Lower leg skin (tissue), 3 donors: ENCODE measurements at regions not wholly inside any gene's neighbourhood (a gene's known extent, or its start where the extent isn't known, plus 50 kb on each side); places are given as distances from the start of the nearest gene placed in this dataset.

Source experiments
- CTCF ChIP-seq, 3 donors: fragments of 450-650 bp; IDR thresholded peaks; one replicate each; pipeline ENCODE4 v1.5.1; 2016; ENCODE audit warnings: antibody characterized with exemption in 3 of 3, mild to moderate bottlenecking in 3 of 3, moderate library complexity in 2 of 3
- POLR2A ChIP-seq, 2 donors: fragments of 450-650 bp; IDR thresholded peaks; one replicate each; pipeline ENCODE4 v1.6.1; 2016 to 2017; ENCODE audit warnings: antibody characterized with exemption in 2 of 2, mild to moderate bottlenecking in 1 of 2, moderate library complexity in 1 of 2

GRCh38 chr5:44178414-44178813 lies 210.8 kb downstream of the FGF10 start:
- no peak for TF ChIP-seq CTCF (IDR thresholded peaks at IDR 0.05)
- no peak for TF ChIP-seq POLR2A (IDR thresholded peaks at IDR 0.05)
